ENCODE measurements at regions not wholly inside any gene's neighbourhood (a gene's known extent, or its start where the extent isn't known, plus 50 kb on each side); places are given as distances from the start of the nearest gene placed in this dataset.
A peak's percentile ranks its signal among the peaks of the same experiment; 100 is the strongest.

- no peak overlapping the region for H3K4me3 ChIP-seq (ENCODE audit: low read depth, low read length)
- no peak for TF ChIP-seq CTCF (IDR thresholded peaks at IDR 0.05; ENCODE audit: insufficient read depth, low read depth, low read length)
- DNase-seq (ENCODE audit: low read depth): no peak
Measured at GRCh38 chr6:56849896-56850295, 105.0 kb upstream of the BEND6 start.

- no peak for TF ChIP-seq CTCF (IDR thresholded peaks at IDR 0.05; ENCODE audit: insufficient read depth, low read depth, low read length)
- DNase-seq (ENCODE audit: low read depth): no peak
- H3K4me3 ChIP-seq (ENCODE audit: low read depth, low read length): no peak overlapping the region
Measured at GRCh38 chr6:56848105-56848504, 106.8 kb upstream of the BEND6 start.

- DNase-seq (ENCODE audit: low read depth): no peak
- TF ChIP-seq CTCF (IDR thresholded peaks at IDR 0.05; ENCODE audit: insufficient read depth, low read depth, low read length): no peak
- H3K4me3 ChIP-seq (ENCODE audit: low read depth, low read length): no peak overlapping the region
Measured at GRCh38 chr6:56845032-56845431, 109.9 kb upstream of the BEND6 start.

- peak; percentile 65 for TF ChIP-seq CTCF (IDR thresholded peaks at IDR 0.05; ENCODE audit: insufficient read depth, low read depth, low read length)
- peak; percentile 79 for DNase-seq (ENCODE audit: low read depth)
- peak overlapping the region; percentile 84 for H3K4me3 ChIP-seq (ENCODE audit: low read depth, low read length)
Measured at GRCh38 chr6:56843476-56844349, 111.2 kb upstream of the BEND6 start.

- no peak for TF ChIP-seq CTCF (IDR thresholded peaks at IDR 0.05; ENCODE audit: insufficient read depth, low read depth, low read length)
- H3K4me3 ChIP-seq (ENCODE audit: low read depth, low read length): peak overlapping the region; percentile 84
- DNase-seq (ENCODE audit: low read depth): peak; percentile 49
Measured at GRCh38 chr6:56842686-56843475, 112.0 kb upstream of the BEND6 start.

GRCh38 chr6:56841751-56842150, 113.2 kb upstream of the BEND6 start:
- H3K4me3 ChIP-seq (ENCODE audit: low read depth, low read length): peak overlapping the region; percentile 84
- no peak for TF ChIP-seq CTCF (IDR thresholded peaks at IDR 0.05; ENCODE audit: insufficient read depth, low read depth, low read length)
- no peak for DNase-seq (ENCODE audit: low read depth)
